HepG2 (cell line): ENCODE measurements at regions not wholly inside any gene's neighbourhood (a gene's known extent, or its start where the extent isn't known, plus 50 kb on each side); places are given as distances from the start of the nearest gene placed in this dataset.
"Not testable (repeated sequence)": the region's sequence is repeated elsewhere in the genome, so short reads cannot be mapped to it uniquely, and the experiment has no call there.

Experiments used
- ASH2L ChIP-seq: fragments of 300-600, 200-600 bp; sonication (generic); IDR thresholded peaks from 2 replicates; pipeline ENCODE4 v1.7.0; 2017; ENCODE audit warnings: low read depth, mild to moderate bottlenecking, moderate library complexity, mixed read lengths, low read length; ENCODE audit not compliant: insufficient read length
- CREB1 ChIP-seq, 2 experiments: fragments of 450-650 bp in 1 of 2; IDR thresholded peaks; 2 replicates each; pipeline ENCODE4 v1.6.1; 2016 to 2017; ENCODE audit warnings: control low read depth in 1 of 2, mild to moderate bottlenecking in 1 of 2, missing compliant biosample characterization in 1 of 2, missing genetic modification characterization in 1 of 2
- CTCF ChIP-seq: sonication (generic); formaldehyde crosslinking; IDR thresholded peaks from 2 replicates; pipeline ENCODE4 v1.5.0; 2020; ENCODE audit warnings: mild to moderate bottlenecking, missing genetic modification reagents, moderate library complexity
- GABPA ChIP-seq, 2 experiments: IDR thresholded peaks; 2 replicates each; pipeline ENCODE4 v1.6.1; 2011 to 2016; ENCODE audit warnings: low read depth in 2 of 2, low read length in 1 of 2, missing biosample characterization in 1 of 2, missing genetic modification characterization in 1 of 2
- GLI4 ChIP-seq: sonication (generic); formaldehyde crosslinking; IDR thresholded peaks from 2 replicates; pipeline ENCODE4 v1.5.1; 2020; ENCODE audit warnings: missing genetic modification reagents, mild to moderate bottlenecking, moderate library complexity, borderline replicate concordance
- IKZF4 ChIP-seq: sonication (generic); formaldehyde crosslinking; IDR thresholded peaks from 2 replicates; pipeline ENCODE4 v1.5.1; 2020; ENCODE audit warnings: borderline replicate concordance, mild to moderate bottlenecking, low read depth, missing genetic modification reagents; ENCODE audit errors: not compliant biosample characterization
- KLF12 ChIP-seq: sonication (generic); formaldehyde crosslinking; IDR thresholded peaks from 2 replicates; pipeline ENCODE4 v1.4.0; 2020; ENCODE audit warnings: missing genetic modification reagents, borderline replicate concordance
- PATZ1 ChIP-seq: sonication (generic); formaldehyde crosslinking; IDR thresholded peaks from 2 replicates; pipeline ENCODE4 v1.4.0; 2020; ENCODE audit warnings: missing genetic modification reagents
- POLR2AphosphoS5 ChIP-seq: IDR thresholded peaks from 2 replicates; pipeline ENCODE4 v1.6.1; 2012; ENCODE audit warnings: low read depth, low read length
- ZBTB26 ChIP-seq: IDR thresholded peaks from 2 replicates; pipeline ENCODE4 v1.6.1; 2016; ENCODE audit warnings: missing compliant biosample characterization, missing genetic modification reagents, borderline replicate concordance
- ZNF138 ChIP-seq: sonication (generic); formaldehyde crosslinking; IDR thresholded peaks from 2 replicates; pipeline ENCODE4 v1.5.0; 2020; ENCODE audit warnings: mild to moderate bottlenecking, low read depth, missing genetic modification reagents
- ZNF3 ChIP-seq: IDR thresholded peaks from 2 replicates; pipeline ENCODE4 v1.7.0; 2017; ENCODE audit warnings: inconsistent platforms
- ZNF710 ChIP-seq: sonication (generic); formaldehyde crosslinking; IDR thresholded peaks from 2 replicates; pipeline ENCODE4 v1.5.0; 2020; ENCODE audit warnings: mild to moderate bottlenecking, missing genetic modification reagents, borderline replicate concordance
- TF ChIP-seq, protein P1 (sequence below): sonication (generic); formaldehyde crosslinking; IDR thresholded peaks from 2 replicates; pipeline ENCODE4 v1.4.0; 2020; ENCODE audit warnings: mild to moderate bottlenecking, missing genetic modification reagents, borderline replicate concordance

DNA sequence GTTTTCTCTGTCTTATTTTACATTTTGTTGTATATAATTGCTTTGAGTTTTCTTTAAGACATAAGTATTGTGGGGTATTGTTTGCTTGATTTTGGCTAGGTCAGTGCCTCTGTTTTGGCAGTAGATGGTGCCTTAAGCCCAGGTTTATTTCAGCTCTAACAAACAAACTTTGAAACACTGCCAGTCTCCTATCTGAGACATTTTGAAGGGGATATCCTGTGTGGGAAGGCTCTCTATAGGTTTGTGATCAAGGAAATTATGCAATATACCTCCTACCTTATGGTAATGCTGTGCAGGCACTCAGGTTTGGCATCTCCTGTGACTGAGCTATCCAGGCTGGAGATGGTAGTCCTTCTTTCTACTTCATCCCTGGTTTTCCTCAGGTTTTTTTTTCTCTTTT, 120.8 kb downstream of the CDY2B start:
- not testable (repeated sequence) for TF ChIP-seq ZNF3 (CRISPR knock-in tag); ZNF710 (CRISPR knock-in tag); GLI4 (CRISPR knock-in tag); POLR2AphosphoS5; GABPA (IDR thresholded peaks at IDR 0.05; ENCODE audit: low read depth, low read length); GABPA (CRISPR knock-in tag; IDR thresholded peaks at IDR 0.05; ENCODE audit: low read depth); IKZF4 (CRISPR knock-in tag); CREB1 (IDR thresholded peaks at IDR 0.05); CREB1 (CRISPR knock-in tag; IDR thresholded peaks at IDR 0.05); KLF12 (CRISPR knock-in tag); PATZ1 (CRISPR knock-in tag); ZNF138 (CRISPR knock-in tag); ASH2L; CTCF (CRISPR knock-in tag); ZBTB26 (CRISPR knock-in tag)
- TF ChIP-seq, protein P1, sequence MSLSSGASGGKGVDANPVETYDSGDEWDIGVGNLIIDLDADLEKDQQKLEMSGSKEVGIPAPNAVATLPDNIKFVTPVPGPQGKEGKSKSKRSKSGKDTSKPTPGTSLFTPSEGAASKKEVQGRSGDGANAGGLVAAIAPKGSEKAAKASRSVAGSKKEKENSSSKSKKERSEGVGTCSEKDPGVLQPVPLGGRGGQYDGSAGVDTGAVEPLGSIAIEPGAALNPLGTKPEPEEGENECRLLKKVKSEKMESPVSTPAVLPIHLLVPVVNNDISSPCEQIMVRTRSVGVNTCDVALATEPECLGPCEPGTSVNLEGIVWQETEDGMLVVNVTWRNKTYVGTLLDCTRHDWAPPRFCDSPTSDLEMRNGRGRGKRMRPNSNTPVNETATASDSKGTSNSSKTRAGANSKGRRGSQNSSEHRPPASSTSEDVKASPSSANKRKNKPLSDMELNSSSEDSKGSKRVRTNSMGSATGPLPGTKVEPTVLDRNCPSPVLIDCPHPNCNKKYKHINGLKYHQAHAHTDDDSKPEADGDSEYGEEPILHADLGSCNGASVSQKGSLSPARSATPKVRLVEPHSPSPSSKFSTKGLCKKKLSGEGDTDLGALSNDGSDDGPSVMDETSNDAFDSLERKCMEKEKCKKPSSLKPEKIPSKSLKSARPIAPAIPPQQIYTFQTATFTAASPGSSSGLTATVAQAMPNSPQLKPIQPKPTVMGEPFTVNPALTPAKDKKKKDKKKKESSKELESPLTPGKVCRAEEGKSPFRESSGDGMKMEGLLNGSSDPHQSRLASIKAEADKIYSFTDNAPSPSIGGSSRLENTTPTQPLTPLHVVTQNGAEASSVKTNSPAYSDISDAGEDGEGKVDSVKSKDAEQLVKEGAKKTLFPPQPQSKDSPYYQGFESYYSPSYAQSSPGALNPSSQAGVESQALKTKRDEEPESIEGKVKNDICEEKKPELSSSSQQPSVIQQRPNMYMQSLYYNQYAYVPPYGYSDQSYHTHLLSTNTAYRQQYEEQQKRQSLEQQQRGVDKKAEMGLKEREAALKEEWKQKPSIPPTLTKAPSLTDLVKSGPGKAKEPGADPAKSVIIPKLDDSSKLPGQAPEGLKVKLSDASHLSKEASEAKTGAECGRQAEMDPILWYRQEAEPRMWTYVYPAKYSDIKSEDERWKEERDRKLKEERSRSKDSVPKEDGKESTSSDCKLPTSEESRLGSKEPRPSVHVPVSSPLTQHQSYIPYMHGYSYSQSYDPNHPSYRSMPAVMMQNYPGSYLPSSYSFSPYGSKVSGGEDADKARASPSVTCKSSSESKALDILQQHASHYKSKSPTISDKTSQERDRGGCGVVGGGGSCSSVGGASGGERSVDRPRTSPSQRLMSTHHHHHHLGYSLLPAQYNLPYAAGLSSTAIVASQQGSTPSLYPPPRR = not testable (repeated sequence)
